Adrenal gland (tissue), 9 donors: ENCODE measurements at regions not wholly inside any gene's neighbourhood (a gene's known extent, or its start where the extent isn't known, plus 50 kb on each side); places are given as distances from the start of the nearest gene placed in this dataset.

Source experiments
- DNase-seq, 7 donors: peaks; one replicate each; pipeline ENCODE4 v3.0.0-alpha.2; 2019 to 2020
- H3K27ac ChIP-seq, 5 donors: fragments of 200-600 bp; sonication (generic) in 4 of 5; 1 replicate in 3 of 5; 2 replicates in 2 of 5; pipeline versions ENCODE4 v1.5.1 to v1.8.0; 2016 to 2020; ENCODE audit warnings: mild to moderate bottlenecking in 1 of 5
- H3K27me3 ChIP-seq: fragments of 200-600 bp; 2 replicates; pipeline ENCODE4 v1.8.0; 2021
- H3K36me3 ChIP-seq, 2 donors: fragments of 200-600 bp; replicated peaks in 1 of 2; 1 replicate in 1 of 2; 2 replicates in 1 of 2; pipeline versions ENCODE4 v1.5.1 to v1.8.0; 2018 to 2022
- H3K4me1 ChIP-seq, 2 donors: fragments of 200-600 bp; replicated peaks in 1 of 2; 1 replicate in 1 of 2; 2 replicates in 1 of 2; pipeline versions ENCODE4 v1.5.1 to v1.8.0; 2018 to 2021
- H3K4me3 ChIP-seq, 4 donors: fragments of 200-600 bp; sonication (generic) in 3 of 4; one replicate each; pipeline ENCODE4 v1.5.1; 2016 to 2018
- H3K9me3 ChIP-seq, 3 donors: fragments of 200-600 bp; sonication (generic) in 1 of 3; replicated peaks in 1 of 3; 1 replicate in 2 of 3; 2 replicates in 1 of 3; pipeline versions ENCODE4 v1.5.1 to v1.8.0; 2016 to 2021
- CTCF ChIP-seq, 6 experiments: fragments of 450-650 bp in 4 of 6; fragments of 200-600 bp in 2 of 6; sonication (generic) in 1 of 6; IDR thresholded peaks; 1 replicate in 5 of 6; 2 replicates in 1 of 6; pipeline versions ENCODE4 v1.5.1 to v1.8.0; 2016 to 2021; ENCODE audit warnings: antibody characterized with exemption in 6 of 6, mild to moderate bottlenecking in 2 of 6, moderate library complexity in 1 of 6
- POLR2A ChIP-seq, 2 donors: fragments of 450-650 bp; IDR thresholded peaks; one replicate each; pipeline ENCODE4 v1.6.1; 2017; ENCODE audit warnings: antibody characterized with exemption in 2 of 2, mild to moderate bottlenecking in 2 of 2, moderate library complexity in 1 of 2
- WGBS, 4 donors: extraction: QIAGEN DNeasy Blood & Tissue Kit in 2 of 4; methylation state at CpG; one replicate each; pipeline versions ENCODE4 v1.1.5 to v1.1.7; 2013 to 2017; 5-methylcytosine and 5-hydroxymethylcytosine counted together
- intact Hi-C, 2 donors: fragments of 100-400 bp; cut with DNase I; formaldehyde crosslinking; loops; one replicate each; pipeline versions ENCODE4 v1.14.1 to v1.15.0; 2022 to 2023
- donor health status: healthy with polysubstance abuse.
- donor health status: Bipolar disorder and iron deficiency.
- donor health status: DM: yes; HTN: yes; CAD: no.
- donor health status: DM: no; HTN: no; CAD: no.
- donor health status: DM: no; HTN: no; CAD: no.

- 76 to 91% (median 83%) methylated on average over 2 of the region's 2 CpGs for WGBS, 4 donors
- Histone ChIP-seq H3K4me1 (no peaks in the 10 kb centered on the region), H3K27me3 (no peaks in the 10 kb centered on the region), H3K9me3 (no peaks in the 10 kb centered on the region), H3K36me3 (no peaks in the 10 kb centered on the region), H3K4me3 (no peak overlapping the region), H3K27ac (no peak overlapping the region)
- TF ChIP-seq POLR2A (IDR thresholded peaks at IDR 0.05) (no peak), CTCF (IDR thresholded peaks at IDR 0.05) (no peak)
- no peak for DNase-seq
- intact Hi-C loops = no loop called here
Measured at GRCh38 chr6:14367296-14367695, 249.7 kb downstream of the CD83 start.

GRCh38 chr6:14369717-14370116 lies 252.1 kb downstream of the CD83 start:
- no peaks in the 10 kb centered on the region for H3K4me1 ChIP-seq
- H3K36me3 ChIP-seq = no peaks in the 10 kb centered on the region
- H3K27me3 ChIP-seq = no peaks in the 10 kb centered on the region
- H3K9me3 ChIP-seq = no peaks in the 10 kb centered on the region
- TF ChIP-seq POLR2A (IDR thresholded peaks at IDR 0.05) (no peak), CTCF (IDR thresholded peaks at IDR 0.05) (no peak)
- intact Hi-C loops = no loop called here
- H3K27ac ChIP-seq = no peak overlapping the region
- no peak overlapping the region for H3K4me3 ChIP-seq
- WGBS, 4 donors = 88 to 97% (median 90%) methylated on average over 3 of the region's 3 CpGs
- no peak for DNase-seq

GRCh38 chr6:14371530-14371929 lies 254.0 kb downstream of the CD83 start:
- no peaks in the 10 kb centered on the region for H3K36me3 ChIP-seq
- H3K4me3 ChIP-seq = no peak overlapping the region
- WGBS, 4 donors = 64 to 75% (median 74%) methylated on average over 3 of the region's 3 CpGs
- no peak for TF ChIP-seq POLR2A (IDR thresholded peaks at IDR 0.05)
- TF ChIP-seq CTCF (IDR thresholded peaks at IDR 0.05) = no peak
- H3K27ac ChIP-seq = no peak overlapping the region
- no peaks in the 10 kb centered on the region for H3K9me3 ChIP-seq
- H3K4me1 ChIP-seq = no peaks in the 10 kb centered on the region
- intact Hi-C loops = no loop called here
- DNase-seq = no peak
- H3K27me3 ChIP-seq = no peaks in the 10 kb centered on the region

GRCh38 chr6:14372734-14373489 lies 255.3 kb downstream of the CD83 start:
- intact Hi-C loops = no loop called here
- WGBS, 4 donors = 62 to 69% (median 64%) methylated on average over 7 of the region's 7 CpGs
- Histone ChIP-seq H3K4me3 (no peak overlapping the region), H3K27ac (no peak overlapping the region), H3K4me1 (no peaks in the 10 kb centered on the region), H3K9me3 (no peaks in the 10 kb centered on the region), H3K36me3 (no peaks in the 10 kb centered on the region), H3K27me3 (no peaks in the 10 kb centered on the region)
- no peak for DNase-seq
- no peak for TF ChIP-seq CTCF (IDR thresholded peaks at IDR 0.05)
- TF ChIP-seq POLR2A (IDR thresholded peaks at IDR 0.05) = no peak
